ENCODE measurements at regions not wholly inside any gene's neighbourhood (a gene's known extent, or its start where the extent isn't known, plus 50 kb on each side); places are given as distances from the start of the nearest gene placed in this dataset.

DNA sequence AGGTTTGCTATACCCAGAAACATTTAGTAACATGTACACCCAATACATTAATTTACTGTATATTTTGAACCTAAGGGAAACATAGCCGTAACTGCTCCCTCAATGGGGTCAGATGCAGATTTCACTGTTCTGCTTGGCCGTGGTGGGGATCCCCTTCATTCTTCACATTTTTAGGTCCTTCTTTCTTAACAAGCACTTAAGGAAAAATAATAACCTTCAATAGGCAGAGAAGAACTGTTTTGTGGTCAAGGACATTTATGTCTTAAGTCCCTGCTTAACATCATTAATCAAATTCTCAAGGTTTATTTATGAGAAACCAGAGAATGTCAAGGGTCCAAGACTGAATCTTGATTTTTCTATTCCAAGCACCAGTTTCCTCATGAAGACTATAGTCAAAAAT lies 592.1 kb upstream of the ANKRD30A start:
- POLR2A ChIA-PET: no interaction called here
- H3K4me2 ChIP-seq (ENCODE audit: low read length): no peak overlapping the region
- RAD21 ChIA-PET (ENCODE audit: low non-redundant PET in 1 of 2, low total read pairs in 2 of 2, uncharacterized antibody in 2 of 2, unreplicated experiment in 2 of 2): no interaction called here
- ATAC-seq (no peak), DNase-seq (ENCODE audit: low read depth, low spot score) (no peak)
- CTCF ChIA-PET: no interaction called here
- H4K20me1 ChIP-seq (ENCODE audit: insufficient read depth): no peaks in the 10 kb centered on the region
- no peaks in the 10 kb centered on the region for H3K4me1 ChIP-seq (ENCODE audit: control insufficient read depth in 1 of 2, insufficient read depth in 2 of 2, low read length in 2 of 2)
- TF ChIP-seq POLR2A (IDR thresholded peaks at IDR 0.05; ENCODE audit: borderline replicate concordance, extremely low read depth, insufficient read depth, insufficient read length): no peak
- TF ChIP-seq FOSL1 (IDR thresholded peaks at IDR 0.05; ENCODE audit: low read depth): no peak
- no peak for TF ChIP-seq ELF1 (IDR thresholded peaks at IDR 0.05; ENCODE audit: borderline replicate concordance, low read depth)
- TF ChIP-seq JUND (IDR thresholded peaks at IDR 0.05): no peak
- no peak for TF ChIP-seq EGR1 (IDR thresholded peaks at IDR 0.05; ENCODE audit: low read depth)
- TF ChIP-seq TCF7L2 (IDR thresholded peaks at IDR 0.05; ENCODE audit: borderline replicate concordance, extremely low read depth, insufficient read depth, insufficient read length): no peak
- TF ChIP-seq POLR2AphosphoS5 (IDR thresholded peaks at IDR 0.05; ENCODE audit: low read depth, low read length): no peak
- TF ChIP-seq, protein P1, sequence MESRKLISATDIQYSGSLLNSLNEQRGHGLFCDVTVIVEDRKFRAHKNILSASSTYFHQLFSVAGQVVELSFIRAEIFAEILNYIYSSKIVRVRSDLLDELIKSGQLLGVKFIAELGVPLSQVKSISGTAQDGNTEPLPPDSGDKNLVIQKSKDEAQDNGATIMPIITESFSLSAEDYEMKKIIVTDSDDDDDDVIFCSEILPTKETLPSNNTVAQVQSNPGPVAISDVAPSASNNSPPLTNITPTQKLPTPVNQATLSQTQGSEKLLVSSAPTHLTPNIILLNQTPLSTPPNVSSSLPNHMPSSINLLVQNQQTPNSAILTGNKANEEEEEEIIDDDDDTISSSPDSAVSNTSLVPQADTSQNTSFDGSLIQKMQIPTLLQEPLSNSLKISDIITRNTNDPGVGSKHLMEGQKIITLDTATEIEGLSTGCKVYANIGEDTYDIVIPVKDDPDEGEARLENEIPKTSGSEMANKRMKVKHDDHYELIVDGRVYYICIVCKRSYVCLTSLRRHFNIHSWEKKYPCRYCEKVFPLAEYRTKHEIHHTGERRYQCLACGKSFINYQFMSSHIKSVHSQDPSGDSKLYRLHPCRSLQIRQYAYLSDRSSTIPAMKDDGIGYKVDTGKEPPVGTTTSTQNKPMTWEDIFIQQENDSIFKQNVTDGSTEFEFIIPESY (IDR thresholded peaks at IDR 0.05; ENCODE audit: extremely low read depth, insufficient replicate concordance, low read length): no peak
- TF ChIP-seq SP1 (IDR thresholded peaks at IDR 0.05; ENCODE audit: low read depth): no peak
- TF ChIP-seq, protein P2, sequence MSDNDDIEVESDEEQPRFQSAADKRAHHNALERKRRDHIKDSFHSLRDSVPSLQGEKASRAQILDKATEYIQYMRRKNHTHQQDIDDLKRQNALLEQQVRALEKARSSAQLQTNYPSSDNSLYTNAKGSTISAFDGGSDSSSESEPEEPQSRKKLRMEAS (IDR thresholded peaks at IDR 0.05): no peak
- no peak for TF ChIP-seq ZNF274 (IDR thresholded peaks at IDR 0.05; ENCODE audit: low read depth, low read length)
- TF ChIP-seq EZH2 (IDR thresholded peaks at IDR 0.05): no peak
- no peak for TF ChIP-seq RAD21 (IDR thresholded peaks at IDR 0.05; ENCODE audit: low read depth)
- TF ChIP-seq ZFX (IDR thresholded peaks at IDR 0.05): no peak
- no peak for TF ChIP-seq SIN3A (IDR thresholded peaks at IDR 0.05; ENCODE audit: low read depth)
- TF ChIP-seq, protein P3, sequence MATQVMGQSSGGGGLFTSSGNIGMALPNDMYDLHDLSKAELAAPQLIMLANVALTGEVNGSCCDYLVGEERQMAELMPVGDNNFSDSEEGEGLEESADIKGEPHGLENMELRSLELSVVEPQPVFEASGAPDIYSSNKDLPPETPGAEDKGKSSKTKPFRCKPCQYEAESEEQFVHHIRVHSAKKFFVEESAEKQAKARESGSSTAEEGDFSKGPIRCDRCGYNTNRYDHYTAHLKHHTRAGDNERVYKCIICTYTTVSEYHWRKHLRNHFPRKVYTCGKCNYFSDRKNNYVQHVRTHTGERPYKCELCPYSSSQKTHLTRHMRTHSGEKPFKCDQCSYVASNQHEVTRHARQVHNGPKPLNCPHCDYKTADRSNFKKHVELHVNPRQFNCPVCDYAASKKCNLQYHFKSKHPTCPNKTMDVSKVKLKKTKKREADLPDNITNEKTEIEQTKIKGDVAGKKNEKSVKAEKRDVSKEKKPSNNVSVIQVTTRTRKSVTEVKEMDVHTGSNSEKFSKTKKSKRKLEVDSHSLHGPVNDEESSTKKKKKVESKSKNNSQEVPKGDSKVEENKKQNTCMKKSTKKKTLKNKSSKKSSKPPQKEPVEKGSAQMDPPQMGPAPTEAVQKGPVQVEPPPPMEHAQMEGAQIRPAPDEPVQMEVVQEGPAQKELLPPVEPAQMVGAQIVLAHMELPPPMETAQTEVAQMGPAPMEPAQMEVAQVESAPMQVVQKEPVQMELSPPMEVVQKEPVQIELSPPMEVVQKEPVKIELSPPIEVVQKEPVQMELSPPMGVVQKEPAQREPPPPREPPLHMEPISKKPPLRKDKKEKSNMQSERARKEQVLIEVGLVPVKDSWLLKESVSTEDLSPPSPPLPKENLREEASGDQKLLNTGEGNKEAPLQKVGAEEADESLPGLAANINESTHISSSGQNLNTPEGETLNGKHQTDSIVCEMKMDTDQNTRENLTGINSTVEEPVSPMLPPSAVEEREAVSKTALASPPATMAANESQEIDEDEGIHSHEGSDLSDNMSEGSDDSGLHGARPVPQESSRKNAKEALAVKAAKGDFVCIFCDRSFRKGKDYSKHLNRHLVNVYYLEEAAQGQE (IDR thresholded peaks at IDR 0.05; ENCODE audit: low read depth): no peak
- TF ChIP-seq YY1 (IDR thresholded peaks at IDR 0.05; ENCODE audit: extremely low read depth, insufficient replicate concordance, low read depth, low read length): no peak
- TF ChIP-seq, protein P4, sequence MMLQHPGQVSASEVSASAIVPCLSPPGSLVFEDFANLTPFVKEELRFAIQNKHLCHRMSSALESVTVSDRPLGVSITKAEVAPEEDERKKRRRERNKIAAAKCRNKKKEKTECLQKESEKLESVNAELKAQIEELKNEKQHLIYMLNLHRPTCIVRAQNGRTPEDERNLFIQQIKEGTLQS (IDR thresholded peaks at IDR 0.05): no peak
- TF ChIP-seq SRF (IDR thresholded peaks at IDR 0.05; ENCODE audit: low read depth): no peak
- no peak for TF ChIP-seq CBX3 (IDR thresholded peaks at IDR 0.05; ENCODE audit: low read depth)
- no peak overlapping the region for H3K4me3 ChIP-seq (replicated peaks in 1 of 2; ENCODE audit: low read depth in 1 of 2, low read length in 2 of 2)
- BruUV-seq (replicated peaks): no TSS peak
- H3K9ac ChIP-seq (ENCODE audit: low read length): no peak overlapping the region
- no peaks in the 10 kb centered on the region for H3K79me2 ChIP-seq (ENCODE audit: insufficient read depth, low read length)
- H3K9me2 ChIP-seq (ENCODE audit: insufficient read depth): no peaks in the 10 kb centered on the region
- H3K27ac ChIP-seq (ENCODE audit: low read depth, low read length): no peak overlapping the region
- peaks cover 12 to 15% of the 10 kb centered on the region in 2 experiments; a peak in 3 of 4 replicates for H3K9me3 ChIP-seq (ENCODE audit: control insufficient read depth in 1 of 2, insufficient read depth in 1 of 2, low read depth in 1 of 2, low read length in 2 of 2)
- H3K27me3 ChIP-seq (ENCODE audit: insufficient read depth, low read length): no peaks in the 10 kb centered on the region
- intact Hi-C loops (cut with micrococcal nuclease): no loop called here
- no peak overlapping the region for H2AFZ ChIP-seq (ENCODE audit: low read depth, low read length, poor library complexity, severe bottlenecking)
- H3K36me3 ChIP-seq (ENCODE audit: control insufficient read depth in 1 of 2, insufficient read depth in 2 of 2, low read length in 2 of 2): no peaks in the 10 kb centered on the region
